ENCODE measurements at regions not wholly inside any gene's neighbourhood (a gene's known extent, or its start where the extent isn't known, plus 50 kb on each side); places are given as distances from the start of the nearest gene placed in this dataset.
"Not testable (repeated sequence)": the region's sequence is repeated elsewhere in the genome, so short reads cannot be mapped to it uniquely, and the experiment has no call there.

GRCh38 chr1:71292203-71292602, 211.4 kb upstream of the ZRANB2 start:
- Histone ChIP-seq H3K36me3 (no peaks in the 10 kb centered on the region), H3K4me3 (no peak overlapping the region), H3K27ac (no peak overlapping the region), H3K27me3 (replicated peaks) (no peaks in the 10 kb centered on the region), H3K9me3 (replicated peaks) (0 out of 2 replicates have a peak, but pooled peaks cover 5% of the 10 kb centered on the region), H3K4me1 (replicated peaks) (no peaks in the 10 kb centered on the region)
- DNase-seq (ENCODE audit: low read depth in 1 of 2, low spot score in 2 of 2): no peak

GRCh38 chr1:71290506-71291237, 209.8 kb upstream of the ZRANB2 start:
- not testable (repeated sequence) for H3K9me3 ChIP-seq (replicated peaks); DNase-seq (ENCODE audit: low read depth in 1 of 2, low spot score in 2 of 2); H3K27me3 ChIP-seq (replicated peaks); H3K36me3 ChIP-seq; H3K27ac ChIP-seq; H3K4me1 ChIP-seq (replicated peaks); H3K4me3 ChIP-seq

- H3K27me3 ChIP-seq (replicated peaks): no peaks in the 10 kb centered on the region
- no peak overlapping the region for H3K4me3 ChIP-seq
- no peak overlapping the region for H3K27ac ChIP-seq
- no peaks in the 10 kb centered on the region for H3K9me3 ChIP-seq (replicated peaks)
- H3K4me1 ChIP-seq (replicated peaks): no peaks in the 10 kb centered on the region
- no peak for DNase-seq (ENCODE audit: low read depth in 1 of 2, low spot score in 2 of 2)
- no peaks in the 10 kb centered on the region for H3K36me3 ChIP-seq
These were observed 204.7 kb upstream of the ZRANB2 start for GRCh38 chr1:71285529-71285928.

- Histone ChIP-seq H3K4me3 (no peak overlapping the region), H3K27me3 (replicated peaks) (no peaks in the 10 kb centered on the region), H3K4me1 (replicated peaks) (no peaks in the 10 kb centered on the region), H3K36me3 (no peaks in the 10 kb centered on the region), H3K9me3 (replicated peaks) (no peaks in the 10 kb centered on the region; the same call in 1 of the 2 replicates), H3K27ac (no peak overlapping the region)
- DNase-seq (ENCODE audit: low read depth in 1 of 2, low spot score in 2 of 2): no peak
These were observed 195.6 kb upstream of the ZRANB2 start for GRCh38 chr1:71276466-71276865.

DNA sequence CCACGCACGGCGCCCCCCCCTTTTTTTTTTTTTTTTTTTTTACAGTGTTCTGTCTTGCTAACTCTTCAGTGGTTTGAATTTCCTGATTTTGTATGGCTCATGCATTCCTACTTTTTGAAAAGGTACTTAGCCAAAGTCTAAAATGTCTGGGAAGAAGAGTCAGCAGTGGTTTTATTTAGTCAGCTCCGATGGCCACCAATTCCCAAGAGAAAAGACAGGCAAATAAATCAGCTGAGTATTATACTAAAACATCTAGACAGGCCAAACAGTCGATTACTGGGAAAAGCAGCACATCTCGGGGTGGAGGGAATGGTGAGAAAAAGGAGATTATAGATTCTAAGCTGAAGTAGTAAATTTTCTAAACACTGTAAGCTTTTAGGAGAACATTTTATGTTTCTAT, 192.5 kb upstream of the ZRANB2 start:
- H3K9me3 ChIP-seq (replicated peaks): no peaks in the 10 kb centered on the region
- H3K27me3 ChIP-seq (replicated peaks): no peaks in the 10 kb centered on the region
- no peak for DNase-seq (ENCODE audit: low read depth in 1 of 2, low spot score in 2 of 2)
- no peaks in the 10 kb centered on the region for H3K36me3 ChIP-seq
- H3K4me1 ChIP-seq (replicated peaks): no peaks in the 10 kb centered on the region
- no peak overlapping the region for H3K4me3 ChIP-seq
- no peak overlapping the region for H3K27ac ChIP-seq

- Histone ChIP-seq H3K27ac (no peak overlapping the region), H3K9me3 (replicated peaks) (no peaks in the 10 kb centered on the region), H3K4me1 (replicated peaks) (no peaks in the 10 kb centered on the region), H3K36me3 (no peaks in the 10 kb centered on the region), H3K27me3 (replicated peaks) (no peaks in the 10 kb centered on the region), H3K4me3 (no peak overlapping the region)
- DNase-seq (ENCODE audit: low read depth in 1 of 2, low spot score in 2 of 2): no peak
These were observed 189.6 kb upstream of the ZRANB2 start for GRCh38 chr1:71270394-71270915.

DNA sequence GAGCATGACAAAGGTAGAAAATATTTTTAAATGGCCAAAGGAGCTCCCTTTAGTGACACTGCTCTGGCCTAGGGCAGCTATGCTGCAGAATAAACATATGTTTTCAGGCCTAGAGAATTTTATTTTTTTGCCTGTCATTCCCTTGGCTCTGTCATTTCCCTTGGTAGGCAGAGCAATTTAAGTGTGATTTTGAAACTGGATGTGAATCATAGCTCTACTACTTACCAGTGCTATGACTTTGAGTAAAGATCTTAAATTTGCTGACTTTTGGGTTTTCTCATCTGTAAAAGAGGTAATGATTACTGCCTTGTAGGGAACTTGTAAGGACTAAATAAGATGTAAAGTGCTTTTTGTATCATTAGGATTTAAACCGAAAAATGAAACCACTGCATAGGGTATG, 189.0 kb upstream of the ZRANB2 start:
- Histone ChIP-seq H3K9me3 (replicated peaks) (no peaks in the 10 kb centered on the region), H3K27me3 (replicated peaks) (no peaks in the 10 kb centered on the region), H3K36me3 (no peaks in the 10 kb centered on the region), H3K27ac (no peak overlapping the region), H3K4me1 (replicated peaks) (no peaks in the 10 kb centered on the region), H3K4me3 (no peak overlapping the region)
- no peak for DNase-seq (ENCODE audit: low read depth in 1 of 2, low spot score in 2 of 2)

GRCh38 chr1:71269179-71269578, 188.3 kb upstream of the ZRANB2 start:
- no peaks in the 10 kb centered on the region for H3K36me3 ChIP-seq
- DNase-seq (ENCODE audit: low read depth in 1 of 2, low spot score in 2 of 2): no peak
- H3K9me3 ChIP-seq (replicated peaks): no peaks in the 10 kb centered on the region
- no peak overlapping the region for H3K4me3 ChIP-seq
- H3K4me1 ChIP-seq (replicated peaks): no peaks in the 10 kb centered on the region
- H3K27me3 ChIP-seq (replicated peaks): no peaks in the 10 kb centered on the region
- no peak overlapping the region for H3K27ac ChIP-seq

DNA sequence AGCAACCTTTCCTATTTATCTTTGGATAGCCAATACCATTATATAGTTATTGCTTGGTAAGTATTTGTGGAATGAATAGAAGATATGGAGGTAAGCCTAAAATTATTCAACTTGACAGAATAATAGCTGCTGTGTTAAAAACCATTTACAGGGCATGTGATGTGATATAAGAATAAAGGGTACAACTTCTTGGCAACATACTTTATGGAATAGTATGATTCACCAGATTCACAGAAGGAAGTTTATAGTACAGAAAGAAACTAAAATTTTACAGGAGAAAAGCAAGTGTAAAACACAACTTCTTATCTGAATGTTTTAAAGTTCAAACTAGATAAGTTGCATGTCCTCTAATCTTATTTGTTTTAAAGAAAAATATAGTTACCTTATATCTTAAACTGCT, 186.4 kb upstream of the ZRANB2 start:
- DNase-seq (ENCODE audit: low read depth in 1 of 2, low spot score in 2 of 2): no peak
- H3K27ac ChIP-seq: no peak overlapping the region
- H3K9me3 ChIP-seq (replicated peaks): no peaks in the 10 kb centered on the region
- no peaks in the 10 kb centered on the region for H3K4me1 ChIP-seq (replicated peaks)
- H3K27me3 ChIP-seq (replicated peaks): no peaks in the 10 kb centered on the region
- H3K36me3 ChIP-seq: no peaks in the 10 kb centered on the region
- no peak overlapping the region for H3K4me3 ChIP-seq

DNA sequence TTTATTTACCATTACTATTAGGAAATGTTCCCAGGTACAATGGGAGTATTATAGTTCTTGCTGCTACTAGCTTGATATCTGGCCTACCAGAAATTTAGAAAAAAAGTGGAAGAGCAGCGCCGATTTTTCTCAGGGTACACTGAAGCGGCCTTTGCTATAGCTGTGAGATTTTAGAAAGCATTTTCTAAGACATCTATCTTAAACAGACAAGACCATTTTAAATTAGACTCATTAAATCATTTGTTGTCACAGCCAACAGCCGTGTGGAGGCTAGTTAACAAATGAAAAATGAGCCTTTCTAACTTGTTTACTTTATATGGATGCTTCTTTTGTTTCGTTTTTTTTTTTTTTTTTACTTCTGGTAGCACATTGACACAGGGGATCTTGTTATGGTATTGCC, 183.2 kb upstream of the ZRANB2 start:
- H3K4me3 ChIP-seq: no peak overlapping the region
- no peaks in the 10 kb centered on the region for H3K9me3 ChIP-seq (replicated peaks)
- no peak for DNase-seq (ENCODE audit: low read depth in 1 of 2, low spot score in 2 of 2)
- no peaks in the 10 kb centered on the region for H3K36me3 ChIP-seq
- H3K4me1 ChIP-seq (replicated peaks): no peaks in the 10 kb centered on the region
- no peak overlapping the region for H3K27ac ChIP-seq
- no peaks in the 10 kb centered on the region; the same call in 1 of the 2 replicates for H3K27me3 ChIP-seq (replicated peaks)

GRCh38 chr1:71262970-71263369, 182.1 kb upstream of the ZRANB2 start:
- Histone ChIP-seq H3K9me3 (replicated peaks) (no peaks in the 10 kb centered on the region), H3K4me3 (no peak overlapping the region), H3K4me1 (replicated peaks) (no peaks in the 10 kb centered on the region), H3K27me3 (replicated peaks) (no peaks in the 10 kb centered on the region; the same call in 1 of the 2 replicates), H3K27ac (no peak overlapping the region), H3K36me3 (no peaks in the 10 kb centered on the region)
- DNase-seq (ENCODE audit: low read depth in 1 of 2, low spot score in 2 of 2): no peak

DNA sequence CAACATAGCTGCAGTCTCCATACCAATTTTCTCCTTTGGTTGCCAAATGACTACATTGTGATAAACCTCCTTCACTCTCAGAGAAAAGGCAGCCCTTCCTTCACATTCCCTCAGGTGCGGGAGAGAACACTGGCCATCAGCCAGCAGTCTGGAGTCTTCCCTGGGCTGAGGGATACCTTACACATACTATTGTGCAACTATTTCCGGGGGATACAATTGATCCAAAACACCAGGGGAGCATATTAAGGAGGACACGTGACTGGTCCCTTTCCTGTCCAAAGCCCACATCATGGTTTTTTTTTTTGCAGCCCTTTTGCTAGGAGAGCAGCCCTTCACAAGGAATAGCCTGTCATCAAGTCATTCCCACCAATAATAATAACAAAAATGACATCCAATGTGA, 172.1 kb upstream of the ZRANB2 start:
- H3K36me3 ChIP-seq: no peaks in the 10 kb centered on the region
- H3K9me3 ChIP-seq (replicated peaks): no peaks in the 10 kb centered on the region
- H3K4me1 ChIP-seq (replicated peaks): no peaks in the 10 kb centered on the region
- DNase-seq (ENCODE audit: low read depth in 1 of 2, low spot score in 2 of 2): no peak
- H3K4me3 ChIP-seq: no peak overlapping the region
- H3K27me3 ChIP-seq (replicated peaks): no peaks in the 10 kb centered on the region
- no peak overlapping the region for H3K27ac ChIP-seq

- no peak overlapping the region for H3K27ac ChIP-seq
- DNase-seq (ENCODE audit: low read depth in 1 of 2, low spot score in 2 of 2): no peak
- no peaks in the 10 kb centered on the region for H3K27me3 ChIP-seq (replicated peaks)
- no peaks in the 10 kb centered on the region for H3K36me3 ChIP-seq
- H3K4me3 ChIP-seq: no peak overlapping the region
- 0 out of 2 replicates have a peak, but pooled peaks cover 5% of the 10 kb centered on the region for H3K4me1 ChIP-seq (replicated peaks)
- H3K9me3 ChIP-seq (replicated peaks): no peaks in the 10 kb centered on the region
These were observed 164.4 kb upstream of the ZRANB2 start for GRCh38 chr1:71245246-71245645.

DNA sequence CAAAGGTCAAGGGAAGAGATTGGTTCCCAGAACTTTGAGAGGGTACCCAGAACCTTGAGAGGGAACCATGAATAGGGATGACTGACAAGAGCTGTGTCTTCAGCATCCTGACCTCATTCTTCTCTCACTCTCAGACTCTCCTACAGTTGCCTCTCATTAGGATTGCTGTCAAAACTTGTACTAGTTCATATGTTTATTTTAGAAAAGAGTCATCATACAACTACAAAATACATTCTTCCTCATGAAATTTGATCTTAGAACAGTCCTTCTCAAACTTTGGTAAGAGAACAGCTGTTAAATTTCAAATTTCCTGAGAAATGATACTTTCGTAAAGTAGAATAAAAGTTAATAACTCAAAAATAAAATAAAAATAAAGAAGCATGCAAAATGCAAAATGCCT, 161.4 kb upstream of the ZRANB2 start:
- DNase-seq (ENCODE audit: low read depth in 1 of 2, low spot score in 2 of 2): no peak
- Histone ChIP-seq H3K4me1 (replicated peaks) (0 out of 2 replicates have a peak, but pooled peaks cover 3% of the 10 kb centered on the region), H3K4me3 (no peak overlapping the region)

DNA sequence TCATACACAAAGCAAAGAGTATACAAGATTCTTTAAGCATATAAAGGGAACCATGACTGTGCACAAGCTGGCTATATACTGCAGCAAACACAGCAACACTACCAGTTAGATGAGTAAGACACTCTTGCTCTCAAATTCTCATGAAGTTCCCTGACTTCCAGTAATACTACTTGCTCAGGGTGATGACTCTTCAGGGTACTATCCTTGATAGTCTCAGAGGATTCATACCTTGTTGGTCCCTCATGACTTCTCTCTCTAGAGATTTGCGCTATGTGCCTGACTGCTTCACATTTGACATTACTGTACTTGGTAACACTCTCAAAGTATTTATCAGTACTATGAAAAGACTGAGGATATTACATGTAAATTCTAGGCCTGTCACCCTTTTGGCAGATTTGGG, 159.8 kb upstream of the ZRANB2 start:
- no peak for DNase-seq (ENCODE audit: low read depth in 1 of 2, low spot score in 2 of 2)
- Histone ChIP-seq H3K27ac (no peak overlapping the region), H3K9me3 (replicated peaks) (no peaks in the 10 kb centered on the region), H3K4me3 (no peak overlapping the region), H3K4me1 (replicated peaks) (no peaks in the 10 kb centered on the region), H3K27me3 (replicated peaks) (no peaks in the 10 kb centered on the region), H3K36me3 (no peaks in the 10 kb centered on the region)

More for the DNA sequence above, 161.4 kb upstream of the ZRANB2 start:
- Histone ChIP-seq H3K9me3 (replicated peaks) (no peaks in the 10 kb centered on the region), H3K27ac (no peak overlapping the region), H3K27me3 (replicated peaks) (no peaks in the 10 kb centered on the region), H3K36me3 (no peaks in the 10 kb centered on the region)

All from SJSA1 (cell line).